Neural cell (in vitro differentiated cells): ENCODE measurements at regions not wholly inside any gene's neighbourhood (a gene's known extent, or its start where the extent isn't known, plus 50 kb on each side); places are given as distances from the start of the nearest gene placed in this dataset.

Source experiments
- CTCF ChIP-seq: fragments of 450-650 bp; IDR thresholded peaks from 2 replicates; pipeline ENCODE4 v1.5.1; 2014; ENCODE audit warnings: antibody characterized with exemption, mild to moderate bottlenecking, moderate library complexity; ENCODE audit not compliant: poor library complexity, severe bottlenecking
- EZH2 ChIP-seq: fragments of 200-600, 300-800 bp; shearing (Covaris generic), sonication (generic); IDR thresholded peaks from 2 replicates; pipeline ENCODE4 v1.6.1; 2014; ENCODE audit warnings: antibody characterized with exemption, low read length, borderline replicate concordance, mild to moderate bottlenecking; ENCODE audit not compliant: insufficient read depth, poor library complexity, severe bottlenecking
- MXI1 ChIP-seq: fragments of 450-650 bp; conservative IDR thresholded peaks from 2 replicates; pipeline ENCODE4 v1.6.1; 2014; ENCODE audit warnings: antibody characterized with exemption, mild to moderate bottlenecking; ENCODE audit not compliant: poor library complexity, severe bottlenecking
- RAD21 ChIP-seq: fragments of 450-650 bp; conservative IDR thresholded peaks from 2 replicates; pipeline ENCODE4 v1.6.1; 2014; ENCODE audit warnings: antibody characterized with exemption, mild to moderate bottlenecking, moderate library complexity

GRCh38 chr4:43835869-43836268 lies 612.7 kb downstream of the KCTD8 start:
- TF ChIP-seq EZH2, result no peak
- no peak for TF ChIP-seq CTCF
- TF ChIP-seq MXI1, result no peak
- TF ChIP-seq RAD21, result no peak
